SU-DHL-6 (cell line): ENCODE measurements at regions not wholly inside any gene's neighbourhood (a gene's known extent, or its start where the extent isn't known, plus 50 kb on each side); places are given as distances from the start of the nearest gene placed in this dataset.

ENCODE experiments used
- H2AFZ ChIP-seq: fragments of 200-600 bp; sonication (generic); 2 replicates; pipeline ENCODE4 v1.6.1; 2014; ENCODE audit warnings: low read depth, mild to moderate bottlenecking, moderate library complexity, mixed read lengths, antibody characterized with exemption, low read length; ENCODE audit not compliant: severe bottlenecking
- H3F3A ChIP-seq: fragments of 200-600 bp; shearing (Covaris generic); 2 replicates; pipeline ENCODE4 v1.6.0; 2016; ENCODE audit warnings: antibody characterized with exemption, mild to moderate bottlenecking; ENCODE audit not compliant: insufficient read depth
- H3K27ac ChIP-seq: fragments of 200-600 bp; sonication (generic); 2 replicates; pipeline ENCODE4 v1.5.1; 2016; ENCODE audit warnings: low read depth, mild to moderate bottlenecking, low read length, moderate library complexity, mixed read lengths
- H3K27me3 ChIP-seq: fragments of 200-600 bp; sonication (generic), shearing (Covaris generic); 2 replicates; pipeline ENCODE4 v1.6.0; 2014; ENCODE audit warnings: mild to moderate bottlenecking, low read length
- H3K36me3 ChIP-seq: fragments of 200-600 bp; sonication (generic); 2 replicates; pipeline ENCODE4 v1.6.1; 2014; ENCODE audit warnings: mild to moderate bottlenecking, low read length, mixed read lengths
- H3K4me2 ChIP-seq: fragments of 300-600, 200-600 bp; shearing (Covaris generic), sonication (generic); 2 replicates; pipeline ENCODE4 v1.6.0; 2014; ENCODE audit warnings: low read length, low read depth, mild to moderate bottlenecking; ENCODE audit not compliant: poor library complexity, severe bottlenecking
- H3K4me3 ChIP-seq: fragments of 200-600 bp; sonication (generic); 2 replicates; pipeline ENCODE4 v1.5.1; 2014; ENCODE audit warnings: antibody characterized with exemption, low read length, mild to moderate bottlenecking, mixed read lengths; ENCODE audit not compliant: insufficient read depth, poor library complexity, severe bottlenecking
- H3K79me2 ChIP-seq: fragments of 200-600 bp; sonication (generic); 2 replicates; pipeline ENCODE4 v1.6.1; 2014; ENCODE audit warnings: mild to moderate bottlenecking, low read length, moderate library complexity; ENCODE audit not compliant: insufficient read depth
- H3K9ac ChIP-seq: fragments of 200-600 bp; sonication (generic); 2 replicates; pipeline ENCODE4 v1.7.0; 2014; ENCODE audit warnings: mild to moderate bottlenecking, low read length
- H3K9me2 ChIP-seq: fragments of 200-600 bp; sonication (generic); replicated peaks from 2 replicates; pipeline ENCODE4 v1.6.1; 2014; ENCODE audit warnings: low read length; ENCODE audit not compliant: insufficient read depth
- H3K9me3 ChIP-seq: fragments of 200-600 bp; sonication (generic); 2 replicates; pipeline ENCODE4 v1.6.1; 2014; ENCODE audit warnings: low read length, mixed read lengths; ENCODE audit not compliant: insufficient read depth
- H4K20me1 ChIP-seq: fragments of 200-600 bp; sonication (generic); 2 replicates; pipeline ENCODE4 v1.6.1; 2014; ENCODE audit warnings: low read depth, mild to moderate bottlenecking, antibody characterized with exemption, low read length, moderate library complexity, mixed read lengths
- CTCF ChIP-seq: fragments of 200-600 bp; sonication (generic); IDR thresholded peaks from one replicate; pipeline ENCODE4 v1.5.1; 2017; ENCODE audit warnings: antibody characterized with exemption, mild to moderate bottlenecking, low read length, moderate library complexity; ENCODE audit not compliant: insufficient read depth, poor library complexity, severe bottlenecking
- EZH2phosphoT487 ChIP-seq: fragments of 200-600 bp; sonication (generic), shearing (Covaris generic); conservative IDR thresholded peaks from 2 replicates; pipeline ENCODE4 v1.6.1; 2018; ENCODE audit warnings: mild to moderate bottlenecking, antibody characterized with exemption, low read length, moderate library complexity, mixed read lengths

GRCh38 chr6:71737953-71738352 is 148.4 kb upstream of the RIMS1 start:
- Histone ChIP-seq H3K36me3 (no peaks in the 10 kb centered on the region), H3K27me3 (no peaks in the 10 kb centered on the region), H3K9me2 (no peaks in the 10 kb centered on the region), H3K4me2 (no peak overlapping the region), H3K4me3 (no peak overlapping the region), H3F3A (no peaks in the 10 kb centered on the region), H3K9me3 (no peaks in the 10 kb centered on the region), H3K27ac (no peak overlapping the region), H3K79me2 (no peaks in the 10 kb centered on the region), H4K20me1 (no peaks in the 10 kb centered on the region), H3K9ac (no peak overlapping the region), H2AFZ (no peak overlapping the region)
- TF ChIP-seq CTCF: no peak
- no peak for TF ChIP-seq EZH2phosphoT487

GRCh38 chr6:71745525-71745924 is 140.8 kb upstream of the RIMS1 start:
- Histone ChIP-seq H3K4me3 (no peak overlapping the region), H3K9me3 (no peaks in the 10 kb centered on the region), H3K9me2 (no peaks in the 10 kb centered on the region), H3K4me2 (no peak overlapping the region), H3K9ac (no peak overlapping the region), H4K20me1 (no peaks in the 10 kb centered on the region), H3F3A (no peaks in the 10 kb centered on the region), H2AFZ (no peak overlapping the region), H3K27ac (no peak overlapping the region), H3K79me2 (no peaks in the 10 kb centered on the region), H3K27me3 (no peaks in the 10 kb centered on the region), H3K36me3 (no peaks in the 10 kb centered on the region)
- TF ChIP-seq EZH2phosphoT487: no peak
- no peak for TF ChIP-seq CTCF

GRCh38 chr6:71766146-71766760 is 120.1 kb upstream of the RIMS1 start:
- H4K20me1 ChIP-seq: no peaks in the 10 kb centered on the region
- H3K9me3 ChIP-seq: no peaks in the 10 kb centered on the region
- no peaks in the 10 kb centered on the region for H3K36me3 ChIP-seq
- H3K4me2 ChIP-seq: no peak overlapping the region
- no peak overlapping the region for H2AFZ ChIP-seq
- no peaks in the 10 kb centered on the region for H3F3A ChIP-seq
- H3K27ac ChIP-seq: no peak overlapping the region
- H3K27me3 ChIP-seq: no peaks in the 10 kb centered on the region
- TF ChIP-seq CTCF (no peak), EZH2phosphoT487 (no peak)
- no peaks in the 10 kb centered on the region for H3K9me2 ChIP-seq
- no peak overlapping the region for H3K4me3 ChIP-seq
- H3K79me2 ChIP-seq: no peaks in the 10 kb centered on the region
- no peak overlapping the region for H3K9ac ChIP-seq
